Psoas muscle (tissue), 7 donors: ENCODE measurements at regions not wholly inside any gene's neighbourhood (a gene's known extent, or its start where the extent isn't known, plus 50 kb on each side); places are given as distances from the start of the nearest gene placed in this dataset.

Experiments used
- ATAC-seq, 4 donors: fragments of 200-7000 bp; cut with Tn5 transposase; one replicate each; pipeline ENCODE4 v1.9.1; 2020; ENCODE audit warnings: moderate library complexity in 3 of 4, mild to moderate bottlenecking in 2 of 4
- DNase-seq, 2 donors: peaks; one replicate each; pipeline ENCODE4 v3.0.0-alpha.2; 2020
- H3K27ac ChIP-seq: fragments of 200-600 bp; one replicate; pipeline ENCODE4 v1.8.0; 2022
- H3K27me3 ChIP-seq, 3 donors: fragments of 200-600 bp in 1 of 3; one replicate each; pipeline versions ENCODE4 v1.6.1 to v1.8.0; 2013 to 2022; ENCODE audit warnings: low read length in 2 of 3, mild to moderate bottlenecking in 2 of 3, moderate library complexity in 1 of 3; ENCODE audit not compliant: insufficient read depth in 3 of 3
- H3K36me3 ChIP-seq, 2 donors: fragments of 200-600 bp in 1 of 2; one replicate each; pipeline versions ENCODE4 v1.6.1 to v1.8.0; 2013 to 2022; ENCODE audit warnings: low read depth in 1 of 2, mild to moderate bottlenecking in 1 of 2, moderate library complexity in 1 of 2; ENCODE audit not compliant: insufficient read depth in 1 of 2
- H3K4me1 ChIP-seq: fragments of 200-600 bp; one replicate; pipeline ENCODE4 v1.8.0; 2022
- H3K4me3 ChIP-seq: fragments of 200-600 bp; one replicate; pipeline ENCODE4 v1.8.0; 2022; ENCODE audit warnings: mild to moderate bottlenecking
- H3K9me3 ChIP-seq: fragments of 200-600 bp; one replicate; pipeline ENCODE4 v1.8.0; 2022
- CTCF ChIP-seq: fragments of 200-600 bp; IDR thresholded peaks from one replicate; pipeline ENCODE4 v1.8.0; 2022; ENCODE audit warnings: antibody characterized with exemption
- WGBS, 3 donors: extraction: QIAGEN DNeasy Blood & Tissue Kit; methylation state at CpG; one replicate each; pipeline versions ENCODE4 v1.1.6 to v1.1.7; 2013; 5-methylcytosine and 5-hydroxymethylcytosine counted together
- intact Hi-C, 2 donors: fragments of 100-400 bp; cut with DNase I; formaldehyde crosslinking; loops; one replicate each; pipeline versions ENCODE4 v1.11.0 to v1.14.2; 2022
- donor health status: healthy with polysubstance abuse.
- donor health status: DM: no; HTN: no; CAD: no; lungs with moderate emphysema.
- donor health status: Bipolar disorder and iron deficiency.
- donor health status: healthy.
- donor health status: DM: yes; HTN: yes; CAD: no.
- donor health status: DM: no; HTN: no; CAD: no.
- donor health status: DM: yes; HTN: yes; CAD: no.

- 44 to 61% (median 49%) methylated on average over 1 of the region's 1 CpG for WGBS, 3 donors
Measured at GRCh38 chr3:110968076-110968475, 103.5 kb upstream of the NECTIN3 start.

GRCh38 chr3:110969229-110970211, 102.1 kb upstream of the NECTIN3 start:
- DNase-seq (no peak), ATAC-seq (no peak)
- H3K27ac ChIP-seq = no peak overlapping the region
- no peaks in the 10 kb centered on the region for H3K9me3 ChIP-seq
- intact Hi-C loops = no loop called here
- no peaks in the 10 kb centered on the region for H3K27me3 ChIP-seq
- no peaks in the 10 kb centered on the region for H3K36me3 ChIP-seq
- H3K4me1 ChIP-seq = no peaks in the 10 kb centered on the region
- no peak for TF ChIP-seq CTCF
- no peak overlapping the region for H3K4me3 ChIP-seq
- 91 to 93% (median 93%) methylated on average over 19 of the region's 19 CpGs for WGBS, 3 donors

More at GRCh38 chr3:110968076-110968475, 103.5 kb upstream of the NECTIN3 start:
- Histone ChIP-seq H3K27ac (no peak overlapping the region), H3K9me3 (no peaks in the 10 kb centered on the region), H3K4me3 (no peak overlapping the region), H3K27me3 (no peaks in the 10 kb centered on the region), H3K36me3 (no peaks in the 10 kb centered on the region), H3K4me1 (no peaks in the 10 kb centered on the region)
- intact Hi-C loops = no loop called here
- ATAC-seq = no peak
- TF ChIP-seq CTCF = no peak
- no peak for DNase-seq

- DNase-seq = no peak
- no peak for TF ChIP-seq CTCF
- no peaks in the 10 kb centered on the region for H3K36me3 ChIP-seq
- intact Hi-C loops = no loop called here
- no peak for ATAC-seq
- 93 to 97% (median 93%) methylated on average over 9 of the region's 9 CpGs for WGBS, 3 donors
- no peaks in the 10 kb centered on the region for H3K27me3 ChIP-seq
- no peak overlapping the region for H3K4me3 ChIP-seq
- no peak overlapping the region for H3K27ac ChIP-seq
- H3K4me1 ChIP-seq = no peaks in the 10 kb centered on the region
- H3K9me3 ChIP-seq = no peaks in the 10 kb centered on the region
Measured at GRCh38 chr3:110971010-110971601, 100.5 kb upstream of the NECTIN3 start.

GRCh38 chr3:110973263-110973895, 98.2 kb upstream of the NECTIN3 start:
- H3K9me3 ChIP-seq = no peaks in the 10 kb centered on the region
- no peak overlapping the region for H3K27ac ChIP-seq
- DNase-seq = no peak
- no peaks in the 10 kb centered on the region for H3K27me3 ChIP-seq
- TF ChIP-seq CTCF = no peak
- H3K4me1 ChIP-seq = no peaks in the 10 kb centered on the region
- H3K4me3 ChIP-seq = no peak overlapping the region
- H3K36me3 ChIP-seq = no peaks in the 10 kb centered on the region
- no peak for ATAC-seq
- intact Hi-C loops = no loop called here
- WGBS, 3 donors = 53 to 76% (median 72%) methylated on average over 2 of the region's 2 CpGs
